ENCODE measurements at regions not wholly inside any gene's neighbourhood (a gene's known extent, or its start where the extent isn't known, plus 50 kb on each side); places are given as distances from the start of the nearest gene placed in this dataset.

- peak; percentile 5; the same call in 1 of the 2 replicates for TF ChIP-seq JUN (IDR thresholded peaks at IDR 0.05; ENCODE audit: borderline replicate concordance, low read depth, low read length)
- TF ChIP-seq JUN (CRISPR knock-in tag; IDR thresholded peaks at IDR 0.05; ENCODE audit: borderline replicate concordance) = no peak
- no peak for TF ChIP-seq HDGF (IDR thresholded peaks at IDR 0.05)
- peak; percentile 50 for TF ChIP-seq CTBP1 (IDR thresholded peaks at IDR 0.05; ENCODE audit: borderline replicate concordance)
- no peak for TF ChIP-seq ZFPM2 (CRISPR knock-in tag; IDR thresholded peaks at IDR 0.05)
- TF ChIP-seq, protein P1, sequence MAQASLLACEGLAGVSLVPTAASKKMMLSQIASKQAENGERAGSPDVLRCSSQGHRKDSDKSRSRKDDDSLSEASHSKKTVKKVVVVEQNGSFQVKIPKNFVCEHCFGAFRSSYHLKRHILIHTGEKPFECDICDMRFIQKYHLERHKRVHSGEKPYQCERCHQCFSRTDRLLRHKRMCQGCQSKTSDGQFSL (CRISPR knock-in tag; IDR thresholded peaks at IDR 0.05) = no peak
- TF ChIP-seq, protein P1 (tag; IDR thresholded peaks at IDR 0.05) = peak in 1 of 2 experiments; percentile 25; a peak in 1 of 4 replicates
- TF ChIP-seq POLR2AphosphoS5 (IDR thresholded peaks at IDR 0.05; ENCODE audit: control insufficient read depth, insufficient read depth, low read depth, low read length) = 0 out of 2 replicates have a peak, but pooled peaks have one; percentile 34
- no peak for TF ChIP-seq ZC3H4 (CRISPR knock-in tag; IDR thresholded peaks at IDR 0.05; ENCODE audit: borderline replicate concordance)
- TF ChIP-seq, protein P2, sequence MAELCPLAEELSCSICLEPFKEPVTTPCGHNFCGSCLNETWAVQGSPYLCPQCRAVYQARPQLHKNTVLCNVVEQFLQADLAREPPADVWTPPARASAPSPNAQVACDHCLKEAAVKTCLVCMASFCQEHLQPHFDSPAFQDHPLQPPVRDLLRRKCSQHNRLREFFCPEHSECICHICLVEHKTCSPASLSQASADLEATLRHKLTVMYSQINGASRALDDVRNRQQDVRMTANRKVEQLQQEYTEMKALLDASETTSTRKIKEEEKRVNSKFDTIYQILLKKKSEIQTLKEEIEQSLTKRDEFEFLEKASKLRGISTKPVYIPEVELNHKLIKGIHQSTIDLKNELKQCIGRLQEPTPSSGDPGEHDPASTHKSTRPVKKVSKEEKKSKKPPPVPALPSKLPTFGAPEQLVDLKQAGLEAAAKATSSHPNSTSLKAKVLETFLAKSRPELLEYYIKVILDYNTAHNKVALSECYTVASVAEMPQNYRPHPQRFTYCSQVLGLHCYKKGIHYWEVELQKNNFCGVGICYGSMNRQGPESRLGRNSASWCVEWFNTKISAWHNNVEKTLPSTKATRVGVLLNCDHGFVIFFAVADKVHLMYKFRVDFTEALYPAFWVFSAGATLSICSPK (IDR thresholded peaks at IDR 0.05; ENCODE audit: borderline replicate concordance) = no peak
- peak; percentile 78 for TF ChIP-seq ATF4 (CRISPR knock-in tag; IDR thresholded peaks at IDR 0.05)
- 0 out of 2 replicates have a peak, but pooled peaks have one; percentile 19 for TF ChIP-seq POLR2G (IDR thresholded peaks at IDR 0.05; ENCODE audit: low read depth, low read length)
- peak; percentile 66 for TF ChIP-seq JUND (IDR thresholded peaks at IDR 0.05; ENCODE audit: borderline replicate concordance, low read depth, low read length)
- TF ChIP-seq JUND (tag; IDR thresholded peaks at IDR 0.05; ENCODE audit: borderline replicate concordance, low read depth, low read length) = no peak; the same call in 2 of the 3 replicates
- TF ChIP-seq CEBPG (CRISPR knock-in tag; IDR thresholded peaks at IDR 0.05) = peak; percentile 79; the same call in 1 of the 2 replicates
- TF ChIP-seq CEBPG (tag; conservative IDR thresholded peaks at IDR 0.05 in 1 of 2, IDR thresholded peaks at IDR 0.05 in 1 of 2) = peak; percentile 43 to 80; a peak in 3 of 4 replicates
- peak; percentile 22 for TF ChIP-seq NFIC (IDR thresholded peaks at IDR 0.05)
- peak; percentile 68 for TF ChIP-seq SMARCA4 (IDR thresholded peaks at IDR 0.05)
- TF ChIP-seq TEAD1 (CRISPR knock-in tag; IDR thresholded peaks at IDR 0.05) = peak in 1 of 2 experiments; percentile 95; a peak in 2 of 4 replicates
Observed at GRCh38 chr17:77470800-77471733, 330.3 kb downstream of the SEC14L1 start (continued).
